GM21717 (cell line): ENCODE measurements at regions not wholly inside any gene's neighbourhood (a gene's known extent, or its start where the extent isn't known, plus 50 kb on each side); places are given as distances from the start of the nearest gene placed in this dataset.

ENCODE experiments used
- ATAC-seq: cut with Tn5 transposase; IDR thresholded peaks from one replicate; pipeline ENCODE4 v1.9.1; 2021; ENCODE audit warnings: mild to moderate bottlenecking, moderate library complexity; ENCODE audit not compliant: unreplicated experiment

GRCh38 chr2:23286758-23287704, 97.9 kb upstream of the KLHL29 start:
- no peak for ATAC-seq

- no peak for ATAC-seq
Measured at GRCh38 chr2:23289671-23290070, 95.3 kb upstream of the KLHL29 start.

DNA sequence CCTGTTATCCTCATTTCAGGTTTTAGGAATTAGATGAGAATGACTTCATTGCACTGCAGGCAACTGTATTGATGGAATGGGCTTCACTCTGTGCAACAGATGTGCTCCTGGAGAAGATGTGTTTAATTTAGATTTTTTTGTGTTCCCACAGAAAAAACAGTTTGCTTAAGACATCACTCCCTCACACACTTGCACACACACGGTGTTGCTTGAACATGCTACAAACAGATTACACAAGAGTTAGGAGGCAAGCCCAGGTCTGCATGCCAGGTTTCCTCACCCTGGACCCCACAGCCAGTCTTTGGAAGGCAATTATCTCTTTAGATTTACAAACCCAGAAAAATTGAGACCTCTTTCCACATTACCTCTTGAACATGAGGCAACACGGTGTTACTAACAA, 93.7 kb upstream of the KLHL29 start:
- ATAC-seq = no peak

DNA sequence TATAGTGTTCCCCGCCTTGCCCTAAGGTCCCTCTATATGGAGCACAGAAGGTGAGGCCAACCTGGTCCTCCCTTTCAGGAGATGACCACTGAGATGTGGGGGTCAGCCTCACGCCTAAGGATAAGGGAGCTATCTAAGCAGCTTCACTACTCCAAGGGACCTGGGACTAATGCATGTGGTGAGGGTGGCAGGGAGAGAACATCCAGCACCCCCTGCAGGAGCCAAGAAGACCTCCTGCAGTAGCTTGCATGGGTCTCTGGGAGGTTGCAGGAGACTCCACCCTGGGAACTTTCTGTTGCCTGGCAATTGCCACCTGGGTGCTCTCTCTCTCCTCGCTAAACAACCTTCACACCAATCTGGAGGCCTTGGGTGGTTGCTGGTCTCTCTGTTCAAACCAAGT, 93.0 kb upstream of the KLHL29 start:
- no peak for ATAC-seq

DNA sequence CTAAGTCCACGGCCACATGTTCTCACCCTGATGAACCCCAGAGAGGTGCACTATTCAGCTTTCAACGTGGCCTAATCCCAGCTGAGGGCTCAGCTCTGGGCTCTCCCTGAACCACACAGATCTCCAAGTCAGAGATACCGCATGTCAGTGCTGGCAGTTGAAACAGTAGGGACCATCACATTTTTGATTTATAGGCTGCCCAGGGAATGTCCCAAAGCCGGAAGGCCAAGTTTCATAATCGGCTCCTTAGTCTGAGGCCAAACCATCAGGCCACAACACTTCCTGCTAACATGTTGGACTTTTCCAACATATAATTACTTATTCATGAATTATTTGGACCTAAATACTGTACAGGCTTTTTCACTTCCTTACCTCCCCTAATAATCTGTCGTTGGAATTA, 91.9 kb upstream of the KLHL29 start:
- ATAC-seq = no peak

DNA sequence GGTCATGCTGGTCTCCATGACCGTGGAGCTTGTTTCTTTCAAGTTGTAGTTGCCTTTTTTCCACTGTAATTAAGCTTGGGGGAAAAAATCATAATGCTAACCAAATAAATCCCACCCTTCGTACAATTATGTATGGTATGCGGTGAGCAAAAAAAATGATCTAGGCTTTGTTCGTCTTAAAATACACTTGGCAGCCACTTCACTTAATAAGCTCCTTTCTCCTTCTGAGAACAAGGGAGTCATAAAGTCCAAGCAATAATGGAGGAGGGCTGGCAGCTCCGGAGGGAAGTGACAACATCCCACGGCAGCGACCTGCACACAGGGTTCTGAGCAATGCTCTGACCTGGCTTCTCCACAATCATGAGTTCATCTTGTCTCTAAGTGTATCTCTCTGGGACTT, 91.2 kb upstream of the KLHL29 start:
- no peak for ATAC-seq

GRCh38 chr2:23294238-23294637, 90.7 kb upstream of the KLHL29 start:
- ATAC-seq = no peak

DNA sequence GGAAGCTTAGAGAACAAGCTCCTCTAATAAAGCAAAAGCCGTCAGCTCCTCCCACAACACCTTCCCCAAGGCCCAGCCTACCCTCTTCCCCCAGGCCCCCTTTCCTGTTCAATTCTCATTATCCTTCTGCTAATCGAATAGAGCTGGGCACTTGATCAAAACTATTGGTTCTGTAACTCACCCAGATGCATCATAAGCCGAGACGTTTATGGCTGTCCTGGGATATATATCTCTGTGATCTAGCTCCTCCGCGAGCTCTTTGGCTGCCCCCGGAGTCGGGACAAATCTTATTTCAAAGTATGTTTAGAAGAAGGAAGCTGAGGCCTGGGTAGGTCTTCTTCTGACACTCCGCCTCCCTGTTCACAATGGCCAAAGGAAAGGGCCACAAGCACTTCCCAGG, 88.3 kb upstream of the KLHL29 start:
- ATAC-seq = no peak

- no peak for ATAC-seq
Measured at GRCh38 chr2:23297112-23297511, 87.9 kb upstream of the KLHL29 start.

DNA sequence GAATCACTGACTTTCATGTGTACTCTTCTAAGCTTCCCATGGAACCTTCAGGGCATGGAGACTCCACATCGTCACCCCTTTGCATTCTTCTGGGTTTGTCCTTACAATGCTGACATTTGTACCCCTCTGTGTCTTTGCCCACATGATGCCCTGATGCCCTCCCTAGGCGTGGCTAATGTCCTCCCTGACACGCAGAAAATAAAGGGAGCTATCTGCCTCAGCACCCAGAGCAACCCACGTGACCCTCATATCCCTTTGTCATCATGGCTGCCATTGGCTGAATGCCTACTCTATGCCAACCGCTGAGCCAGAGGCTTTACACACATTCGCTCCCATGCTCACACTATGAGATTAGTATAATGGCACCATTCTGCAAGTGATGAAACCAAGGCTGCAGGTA, 86.4 kb upstream of the KLHL29 start:
- ATAC-seq = no peak

GRCh38 chr2:23299476-23300195, 85.3 kb upstream of the KLHL29 start:
- no peak for ATAC-seq

- ATAC-seq = no peak
Measured at GRCh38 chr2:23301136-23301535, 83.8 kb upstream of the KLHL29 start.

DNA sequence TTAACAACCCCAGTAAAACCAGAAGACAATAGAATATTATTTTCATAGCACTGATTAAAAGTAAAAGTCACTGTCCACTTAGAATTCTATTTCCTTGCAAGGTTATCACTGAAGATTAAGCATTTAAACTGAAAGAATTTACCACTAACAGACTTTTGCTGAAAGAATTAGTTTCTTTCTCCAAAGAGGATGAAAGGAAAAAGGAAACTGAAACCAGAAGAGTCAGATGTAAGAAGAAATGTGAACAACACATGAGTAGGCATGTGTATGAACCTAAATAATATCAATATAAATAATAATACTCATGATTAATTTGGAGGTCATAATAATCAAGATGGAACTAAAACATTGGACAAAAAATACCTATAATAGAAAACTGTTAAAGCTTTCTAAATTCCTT, 82.4 kb upstream of the KLHL29 start:
- no peak for ATAC-seq

- ATAC-seq = no peak
Measured at GRCh38 chr2:23306401-23306800, 78.6 kb upstream of the KLHL29 start.

- ATAC-seq = no peak
Measured at GRCh38 chr2:23311186-23311585, 73.8 kb upstream of the KLHL29 start.

- peak; percentile 61 for ATAC-seq
Measured at GRCh38 chr2:23312996-23313606, 71.9 kb upstream of the KLHL29 start.

- no peak for ATAC-seq
Measured at GRCh38 chr2:23314687-23315086, 70.3 kb upstream of the KLHL29 start.

DNA sequence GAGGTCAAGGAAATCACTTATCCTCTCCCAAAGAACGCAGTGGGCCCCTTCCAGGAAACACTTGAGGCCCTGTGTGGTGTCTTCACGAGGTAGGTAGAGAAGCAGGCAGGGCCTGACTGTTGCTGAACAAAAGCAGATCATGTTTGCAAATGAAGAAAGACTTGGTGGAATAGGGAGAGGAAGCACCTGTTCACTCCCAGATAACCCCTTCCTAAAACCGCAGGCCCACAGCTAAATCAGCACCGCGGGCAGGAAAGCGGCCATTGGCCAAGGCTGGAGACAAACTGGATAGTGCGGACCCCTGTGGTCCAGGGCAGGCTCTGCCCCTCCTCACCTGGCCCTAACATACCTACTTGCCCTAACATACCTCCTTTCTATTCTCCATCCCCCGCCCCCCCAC, 64.9 kb upstream of the KLHL29 start:
- no peak for ATAC-seq

DNA sequence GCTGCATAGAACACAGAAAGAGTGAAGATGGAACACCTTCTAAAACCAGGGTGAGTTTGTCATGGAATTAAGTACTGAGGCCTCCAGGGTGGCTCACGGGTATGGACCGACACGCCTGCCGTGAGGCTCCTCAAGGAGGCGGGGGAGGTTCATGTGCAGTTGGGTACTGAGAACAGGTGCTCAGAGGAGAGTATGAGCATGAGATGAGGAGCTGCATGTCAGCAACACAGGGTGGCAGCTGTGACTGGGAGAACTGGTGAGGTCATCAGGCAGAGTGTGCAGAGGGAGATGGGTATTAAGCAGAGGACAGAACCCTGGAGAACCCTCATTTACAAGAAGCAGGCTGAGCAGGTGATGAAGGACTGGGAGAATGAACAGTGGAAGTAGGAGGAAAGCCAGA, 63.2 kb upstream of the KLHL29 start:
- no peak for ATAC-seq

- no peak for ATAC-seq
Measured at GRCh38 chr2:23322567-23323197, 62.3 kb upstream of the KLHL29 start.

GRCh38 chr2:23323198-23323916, 61.6 kb upstream of the KLHL29 start:
- ATAC-seq = no peak
